Lung (tissue), 11 donors: ENCODE measurements at regions not wholly inside any gene's neighbourhood (a gene's known extent, or its start where the extent isn't known, plus 50 kb on each side); places are given as distances from the start of the nearest gene placed in this dataset.

Source experiments
- ATAC-seq: fragments of 200-7000 bp; cut with Tn5 transposase; one replicate; pipeline ENCODE4 v1.9.1; 2020; ENCODE audit warnings: moderate number of reproducible peaks; ENCODE audit not compliant: insufficient read depth, low FRiP score
- DNase-seq, 3 donors: peaks; one replicate each; pipeline ENCODE4 v3.0.0-alpha.2; 2013 to 2017
- H3K27ac ChIP-seq, 2 donors: one replicate each; pipeline ENCODE4 v1.5.1; 2013; ENCODE audit warnings: mild to moderate bottlenecking in 2 of 2, moderate library complexity in 2 of 2, control low read depth in 1 of 2, inconsistent platforms in 1 of 2, low read depth in 1 of 2, low read length in 1 of 2
- H3K27me3 ChIP-seq, 3 donors: one replicate each; pipeline ENCODE4 v1.5.1; 2013; ENCODE audit warnings: low read length in 2 of 3; ENCODE audit not compliant: control insufficient read depth in 3 of 3, insufficient read depth in 3 of 3
- H3K36me3 ChIP-seq, 4 donors: one replicate each; pipeline ENCODE4 v1.5.1; 2013; ENCODE audit warnings: low read length in 4 of 4, mild to moderate bottlenecking in 1 of 4, moderate library complexity in 1 of 4; ENCODE audit not compliant: control insufficient read depth in 4 of 4, insufficient read depth in 4 of 4
- H3K4me1 ChIP-seq, 5 donors: one replicate each; pipeline ENCODE4 v1.5.1; 2013; ENCODE audit warnings: low read length in 5 of 5, mild to moderate bottlenecking in 2 of 5, moderate library complexity in 1 of 5; ENCODE audit not compliant: control insufficient read depth in 5 of 5, insufficient read depth in 5 of 5
- H3K4me3 ChIP-seq: one replicate; pipeline ENCODE4 v1.5.1; 2013; ENCODE audit warnings: mild to moderate bottlenecking, control low read depth, moderate library complexity
- H3K9ac ChIP-seq, 2 donors: one replicate each; pipeline ENCODE4 v1.5.1; 2013; ENCODE audit warnings: low read length in 2 of 2, control low read depth in 1 of 2; ENCODE audit not compliant: insufficient read depth in 1 of 2
- H3K9me3 ChIP-seq, 4 donors: one replicate each; pipeline ENCODE4 v1.5.1; 2013; ENCODE audit warnings: low read length in 3 of 4, mild to moderate bottlenecking in 1 of 4, moderate library complexity in 1 of 4; ENCODE audit not compliant: control insufficient read depth in 4 of 4, insufficient read depth in 3 of 4
- CTCF ChIP-seq: IDR thresholded peaks from 2 replicates; pipeline ENCODE4 v1.5.1; 2012; ENCODE audit warnings: mild to moderate bottlenecking; ENCODE audit errors: control extremely low read depth, extremely low read depth
- WGBS, 2 donors: extraction: QIAGEN DNeasy Blood & Tissue Kit; methylation state at CpG; one replicate each; pipeline ENCODE4 v1.1.7; 2013; 5-methylcytosine and 5-hydroxymethylcytosine counted together
- donor health status: control.
- donor health status: control.
- donor health status: Bipolar disorder and iron deficiency.
- donor health status: healthy.
- donor health status: DM: yes; HTN: yes; CAD: no.

GRCh38 chr4:136458326-136458725 is 1074.0 kb downstream of the PCDH18 start:
- Histone ChIP-seq H3K4me3 (no peak overlapping the region), H3K4me1 (no peaks in the 10 kb centered on the region), H3K27ac (no peak overlapping the region), H3K9ac (no peak overlapping the region), H3K36me3 (no peaks in the 10 kb centered on the region), H3K27me3 (no peaks in the 10 kb centered on the region), H3K9me3 (peaks cover 0 to 10% (median 0%) of the 10 kb centered on the region in 4 donors)
- WGBS, 2 donors: 93 to 94% methylated on average over 4 of the region's 4 CpGs
- no peak for TF ChIP-seq CTCF
- DNase-seq (no peak), ATAC-seq (no peak)

GRCh38 chr4:136457577-136457976 is 1074.7 kb downstream of the PCDH18 start:
- H3K36me3 ChIP-seq: no peaks in the 10 kb centered on the region
- H3K4me3 ChIP-seq: no peak overlapping the region
- H3K27ac ChIP-seq: no peak overlapping the region
- no peaks in the 10 kb centered on the region for H3K4me1 ChIP-seq
- H3K9me3 ChIP-seq: peaks cover 0 to 10% (median 0%) of the 10 kb centered on the region in 4 donors
- no peak overlapping the region for H3K9ac ChIP-seq
- 78 to 87% methylated on average over 5 of the region's 5 CpGs for WGBS, 2 donors
- ATAC-seq (no peak), DNase-seq (no peak)
- no peak for TF ChIP-seq CTCF
- H3K27me3 ChIP-seq: no peaks in the 10 kb centered on the region

GRCh38 chr4:136457004-136457403 is 1075.3 kb downstream of the PCDH18 start:
- Histone ChIP-seq H3K9me3 (peaks cover 0 to 10% (median 0%) of the 10 kb centered on the region in 4 donors), H3K4me3 (no peak overlapping the region), H3K27me3 (no peaks in the 10 kb centered on the region), H3K9ac (no peak overlapping the region), H3K27ac (no peak overlapping the region), H3K36me3 (no peaks in the 10 kb centered on the region), H3K4me1 (no peaks in the 10 kb centered on the region)
- DNase-seq (no peak), ATAC-seq (no peak)
- TF ChIP-seq CTCF: no peak
- 95 to 100% methylated on average over 2 of the region's 2 CpGs for WGBS, 2 donors

- ATAC-seq: no peak
- WGBS, 2 donors: 84 to 92% methylated on average over 4 of the region's 4 CpGs
- H3K36me3 ChIP-seq: no peaks in the 10 kb centered on the region
Measured at GRCh38 chr4:136443006-136443405, 1089.3 kb downstream of the PCDH18 start.

More at GRCh38 chr4:136443006-136443405, 1089.3 kb downstream of the PCDH18 start:
- H3K4me3 ChIP-seq: no peak overlapping the region
- TF ChIP-seq CTCF: no peak
- no peaks in the 10 kb centered on the region for H3K4me1 ChIP-seq
- peaks cover 0 to 4% (median 0%) of the 10 kb centered on the region in 4 donors for H3K9me3 ChIP-seq
- H3K9ac ChIP-seq: no peak overlapping the region
- no peak for DNase-seq
- H3K27ac ChIP-seq: no peak overlapping the region
- no peaks in the 10 kb centered on the region for H3K27me3 ChIP-seq
